K562 (cell line): ENCODE measurements at regions not wholly inside any gene's neighbourhood (a gene's known extent, or its start where the extent isn't known, plus 50 kb on each side); places are given as distances from the start of the nearest gene placed in this dataset.

Experiments used
- ATAC-seq: fragments of 200-7000 bp; cut with Tn5 transposase; 3 replicates; pipeline ENCODE4 v1.9.1; 2020; ENCODE audit warnings: moderate library complexity
- BruUV-seq: library from RNA; stranded (reverse); fragments of 400-500 nt; replicated peaks from 2 replicates; lab custom pipeline; 2021; lab: Mats Ljungman, UMichigan
- CTCF ChIA-PET: fragments of 300-600 bp; formaldehyde crosslinking; extraction: SDS; loops from one replicate; lab custom pipeline; 2021; ENCODE audit warnings: low intra/inter-chr PET ratio; lab: Yijun Ruan, JAX
- POLR2A ChIA-PET: fragments of 300-600, 350-650 bp; sonication (Branson Sonifier 250); formaldehyde crosslinking; extraction: SDS; loops from one replicate; lab custom pipeline; 2021; ENCODE audit warnings: antibody characterized with exemption, inconsistent platforms; lab: Yijun Ruan, JAX
- DNase-seq, 4 experiments: peaks; one replicate each; pipeline versions ENCODE4 v3.0.0 to v3.0.0-alpha.2; 2011 to 2018; ENCODE audit warnings: low spot score in 3 of 4, mixed read lengths in 3 of 4; ENCODE audit errors: extremely low read depth in 1 of 4
- FAIRE-seq: peaks from 2 replicates; lab custom pipeline; 2011; peaks lifted over from hg19 to GRCh38; lab: Jason Lieb, UNC
- H2AFZ ChIP-seq: 2 replicates; pipeline ENCODE4 v1.6.0; 2011; ENCODE audit warnings: low read depth, low read length, control low read depth, inconsistent platforms
- H3K27ac ChIP-seq: fragments of 200-600 bp; 3 replicates; pipeline ENCODE4 v1.8.0; 2011; ENCODE audit warnings: low read depth, mild to moderate bottlenecking, control low read depth, inconsistent platforms, low read length, moderate library complexity, mixed read lengths; ENCODE audit errors: extremely low read depth
- H3K27me3 ChIP-seq, 2 experiments: fragments of 300-600 bp in 1 of 2; 2 replicates in 1 of 2; 3 replicates in 1 of 2; pipeline versions ENCODE4 v1.6.0 to v1.8.0; 2011; ENCODE audit warnings: inconsistent platforms in 2 of 2, low read length in 2 of 2, mild to moderate bottlenecking in 1 of 2, mixed read lengths in 1 of 2, moderate library complexity in 1 of 2; ENCODE audit not compliant: control insufficient read depth in 2 of 2, insufficient read depth in 2 of 2
- H3K36me3 ChIP-seq: fragments of 300-600 bp; 3 replicates; pipeline ENCODE4 v1.8.0; 2011; ENCODE audit warnings: mild to moderate bottlenecking, low read length, inconsistent platforms; ENCODE audit not compliant: control insufficient read depth, insufficient read depth
- H3K4me1 ChIP-seq, 2 experiments: fragments of 200-600 bp in 1 of 2; replicated peaks in 1 of 2; 2 replicates in 1 of 2; 3 replicates in 1 of 2; pipeline versions ENCODE4 v1.5.1 to v1.8.0; 2011; ENCODE audit warnings: inconsistent platforms in 2 of 2, low read length in 2 of 2, mild to moderate bottlenecking in 1 of 2, mixed read lengths in 1 of 2, moderate library complexity in 1 of 2; ENCODE audit not compliant: control insufficient read depth in 2 of 2, insufficient read depth in 2 of 2
- H3K4me2 ChIP-seq: 2 replicates; pipeline ENCODE4 v1.6.1; 2011; ENCODE audit warnings: low read length, control low read depth, inconsistent platforms, mixed read lengths; ENCODE audit not compliant: insufficient read depth
- H3K4me3 ChIP-seq: fragments of 200-600 bp; sonication (generic), shearing (Covaris generic); 2 replicates; pipeline ENCODE4 v1.5.1; 2016; ENCODE audit warnings: control low read depth, inconsistent platforms
- H3K79me2 ChIP-seq: fragments of 200-600 bp; 3 replicates; pipeline ENCODE4 v1.8.0; 2011; ENCODE audit warnings: low read length, inconsistent platforms; ENCODE audit not compliant: control insufficient read depth, insufficient read depth
- H3K9ac ChIP-seq, 2 experiments: 2 replicates each; pipeline versions ENCODE4 v1.6.0 to v1.6.1; 2011; ENCODE audit warnings: low read depth in 2 of 2, low read length in 2 of 2, control low read depth in 1 of 2, inconsistent platforms in 1 of 2, mild to moderate bottlenecking in 1 of 2, mixed read lengths in 1 of 2; ENCODE audit not compliant: insufficient read depth in 1 of 2
- H3K9me1 ChIP-seq: one replicate; pipeline ENCODE4 v1.6.0; 2011; ENCODE audit warnings: inconsistent platforms, mild to moderate bottlenecking, low read length, moderate library complexity; ENCODE audit not compliant: control insufficient read depth, insufficient read depth
- H3K9me3 ChIP-seq: replicated peaks from 2 replicates; pipeline ENCODE4 v1.5.1; 2011; ENCODE audit warnings: low read depth, low read length, inconsistent platforms; ENCODE audit not compliant: control insufficient read depth, insufficient read depth
- H4K20me1 ChIP-seq: replicated peaks from 2 replicates; pipeline ENCODE4 v1.6.1; 2011; ENCODE audit warnings: low read length, inconsistent platforms, mixed read lengths; ENCODE audit not compliant: control insufficient read depth, insufficient read depth
- MYBL2 ChIP-seq, 2 experiments: fragments of 450-650 bp in 1 of 2; sonication (generic) in 1 of 2; formaldehyde crosslinking in 1 of 2; IDR thresholded peaks; 2 replicates each; pipeline versions ENCODE4 v1.6.1 to v1.8.1; 2017 to 2022; ENCODE audit warnings: borderline replicate concordance in 1 of 2, inconsistent platforms in 1 of 2, low read depth in 1 of 2, mild to moderate bottlenecking in 1 of 2, missing genetic modification reagents in 1 of 2, moderate library complexity in 1 of 2
- NR2F6 ChIP-seq: fragments of 450-650 bp; formaldehyde crosslinking; IDR thresholded peaks from 2 replicates; pipeline ENCODE4 v1.4.0; 2020; ENCODE audit warnings: mild to moderate bottlenecking
- POLR2AphosphoS2 ChIP-seq: IDR thresholded peaks from 2 replicates; pipeline ENCODE4 v1.6.1; 2012; ENCODE audit warnings: low read length, improper control_type of control experiment
- POU5F1 ChIP-seq: fragments of 150-350 bp; IDR thresholded peaks from 2 replicates; pipeline ENCODE4 v1.6.1; 2014; ENCODE audit warnings: borderline replicate concordance, low read length, low read depth, mild to moderate bottlenecking; ENCODE audit not compliant: partially characterized antibody
- WGBS: fragments of 100-300 bp; shearing (Covaris generic); methylation state at CpG from one replicate; pipeline ENCODE4 v1.1.6; 2016; ENCODE audit warnings: low coverage, mixed read lengths; ENCODE audit not compliant: insufficient coverage; ENCODE audit errors: missing lambda C conversion rate; 5-methylcytosine and 5-hydroxymethylcytosine counted together
- in situ Hi-C: fragments of 300-500 bp; cut with MboI; formaldehyde crosslinking; loops from 4 replicates; pipeline ENCODE4 v1.15.0; 2018; ENCODE audit warnings: inconsistent platforms, mixed read lengths
- intact Hi-C: fragments of 100-400 bp; cut with micrococcal nuclease; formaldehyde crosslinking; loops from 2 replicates; pipeline ENCODE4 v1.14.2; 2022
- TF ChIP-seq, protein P1 (sequence below): sonication (generic); formaldehyde crosslinking; IDR thresholded peaks from 2 replicates; pipeline ENCODE4 v1.8.1; 2023; ENCODE audit warnings: mild to moderate bottlenecking, missing genetic modification reagents

DNA sequence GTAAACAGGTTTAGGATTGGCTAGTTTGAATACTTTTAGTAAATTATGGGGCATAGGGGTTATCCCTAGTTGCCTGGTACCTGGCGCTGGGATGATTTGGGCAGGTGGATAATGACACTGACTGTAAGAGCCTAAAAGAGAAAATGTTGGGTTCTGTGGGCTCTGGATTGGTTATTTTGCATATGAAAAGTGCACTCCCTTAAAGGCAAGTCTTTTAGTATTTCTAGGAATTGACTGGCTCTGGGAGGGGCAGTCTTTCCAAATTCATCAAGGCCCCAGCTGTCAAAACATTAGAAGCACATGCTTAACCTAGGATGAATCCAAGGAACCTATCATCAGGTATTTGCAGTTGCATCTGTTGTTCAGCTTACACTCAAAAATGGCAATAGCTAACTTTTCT is 454.6 kb upstream of the SORCS1 start:
- POLR2A ChIA-PET: no interaction called here
- no peak overlapping the region for H3K9ac ChIP-seq
- FAIRE-seq (no peak), ATAC-seq (no peak), DNase-seq (no peak)
- no peak overlapping the region for H3K4me3 ChIP-seq
- no peak overlapping the region for H3K27ac ChIP-seq
- no peak overlapping the region for H3K4me2 ChIP-seq
- no peaks in the 10 kb centered on the region for H4K20me1 ChIP-seq
- H3K9me1 ChIP-seq: no peaks in the 10 kb centered on the region
- no TSS peak for BruUV-seq
- TF ChIP-seq NR2F6 (no peak), POLR2AphosphoS2 (no peak), MYBL2 (IDR thresholded peaks at IDR 0.05; ENCODE audit: low read depth) (no peak), MYBL2 (CRISPR knock-in tag; IDR thresholded peaks at IDR 0.05; ENCODE audit: borderline replicate concordance) (no peak), POU5F1 (no peak)
- TF ChIP-seq, protein P1, sequence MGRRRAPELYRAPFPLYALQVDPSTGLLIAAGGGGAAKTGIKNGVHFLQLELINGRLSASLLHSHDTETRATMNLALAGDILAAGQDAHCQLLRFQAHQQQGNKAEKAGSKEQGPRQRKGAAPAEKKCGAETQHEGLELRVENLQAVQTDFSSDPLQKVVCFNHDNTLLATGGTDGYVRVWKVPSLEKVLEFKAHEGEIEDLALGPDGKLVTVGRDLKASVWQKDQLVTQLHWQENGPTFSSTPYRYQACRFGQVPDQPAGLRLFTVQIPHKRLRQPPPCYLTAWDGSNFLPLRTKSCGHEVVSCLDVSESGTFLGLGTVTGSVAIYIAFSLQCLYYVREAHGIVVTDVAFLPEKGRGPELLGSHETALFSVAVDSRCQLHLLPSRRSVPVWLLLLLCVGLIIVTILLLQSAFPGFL: no peak
- no peaks in the 10 kb centered on the region for H3K4me1 ChIP-seq
- no peaks in the 10 kb centered on the region for H3K27me3 ChIP-seq
- H3K36me3 ChIP-seq: no peaks in the 10 kb centered on the region
- 0% methylated on average over 1 of the region's 1 CpG for WGBS
- H2AFZ ChIP-seq: no peak overlapping the region
- H3K79me2 ChIP-seq: no peaks in the 10 kb centered on the region
- intact Hi-C loops: no loop called here
- H3K9me3 ChIP-seq: no peaks in the 10 kb centered on the region
- CTCF ChIA-PET: no interaction called here
- in situ Hi-C loops: no loop called here
